ENCODE measurements at regions not wholly inside any gene's neighbourhood (a gene's known extent, or its start where the extent isn't known, plus 50 kb on each side); places are given as distances from the start of the nearest gene placed in this dataset.
A peak's percentile ranks its signal among the peaks of the same experiment; 100 is the strongest.

DNA sequence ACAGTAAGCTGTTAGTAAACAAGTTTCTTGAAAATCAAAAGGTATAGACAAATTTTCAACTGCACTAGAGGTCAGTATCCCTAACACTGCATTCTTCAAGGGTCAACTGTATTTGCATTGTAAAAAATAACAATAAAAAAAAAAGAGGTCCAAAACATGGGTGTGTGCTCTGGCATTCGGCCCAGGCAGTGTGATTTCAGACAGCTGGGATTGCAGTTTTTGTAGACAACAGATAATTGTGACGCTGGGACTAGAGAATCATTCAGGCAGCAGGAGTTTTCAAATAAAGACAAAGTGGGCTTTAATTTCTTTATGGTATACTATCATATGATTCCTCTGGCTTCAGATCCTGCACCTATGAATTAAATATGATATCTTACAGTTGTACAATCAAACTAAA, 543.2 kb upstream of the SEMA3D start:
- TF ChIP-seq EGR1 (IDR thresholded peaks at IDR 0.05) (no peak), ZBTB7A (IDR thresholded peaks at IDR 0.05; ENCODE audit: low read depth) (no peak), YY1 (IDR thresholded peaks at IDR 0.05; ENCODE audit: low read depth) (no peak), CEBPB (IDR thresholded peaks at IDR 0.05) (no peak), TAF1 (IDR thresholded peaks at IDR 0.05; ENCODE audit: low read depth) (no peak), EP300 (IDR thresholded peaks at IDR 0.05; ENCODE audit: borderline replicate concordance) (no peak), FOXM1 (IDR thresholded peaks at IDR 0.05; ENCODE audit: borderline replicate concordance, low read depth) (no peak), RAD21 (IDR thresholded peaks at IDR 0.05; ENCODE audit: low read depth) (no peak), CREB1 (IDR thresholded peaks at IDR 0.05; ENCODE audit: low read depth) (no peak), TEAD4 (IDR thresholded peaks at IDR 0.05) (no peak), TCF12 (IDR thresholded peaks at IDR 0.05; ENCODE audit: low read depth) (no peak), NFIC (IDR thresholded peaks at IDR 0.05) (no peak)
- TF ChIP-seq, protein P1, sequence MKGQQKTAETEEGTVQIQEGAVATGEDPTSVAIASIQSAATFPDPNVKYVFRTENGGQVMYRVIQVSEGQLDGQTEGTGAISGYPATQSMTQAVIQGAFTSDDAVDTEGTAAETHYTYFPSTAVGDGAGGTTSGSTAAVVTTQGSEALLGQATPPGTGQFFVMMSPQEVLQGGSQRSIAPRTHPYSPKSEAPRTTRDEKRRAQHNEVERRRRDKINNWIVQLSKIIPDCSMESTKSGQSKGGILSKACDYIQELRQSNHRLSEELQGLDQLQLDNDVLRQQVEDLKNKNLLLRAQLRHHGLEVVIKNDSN (IDR thresholded peaks at IDR 0.05), result no peak
- TF ChIP-seq, protein P2, sequence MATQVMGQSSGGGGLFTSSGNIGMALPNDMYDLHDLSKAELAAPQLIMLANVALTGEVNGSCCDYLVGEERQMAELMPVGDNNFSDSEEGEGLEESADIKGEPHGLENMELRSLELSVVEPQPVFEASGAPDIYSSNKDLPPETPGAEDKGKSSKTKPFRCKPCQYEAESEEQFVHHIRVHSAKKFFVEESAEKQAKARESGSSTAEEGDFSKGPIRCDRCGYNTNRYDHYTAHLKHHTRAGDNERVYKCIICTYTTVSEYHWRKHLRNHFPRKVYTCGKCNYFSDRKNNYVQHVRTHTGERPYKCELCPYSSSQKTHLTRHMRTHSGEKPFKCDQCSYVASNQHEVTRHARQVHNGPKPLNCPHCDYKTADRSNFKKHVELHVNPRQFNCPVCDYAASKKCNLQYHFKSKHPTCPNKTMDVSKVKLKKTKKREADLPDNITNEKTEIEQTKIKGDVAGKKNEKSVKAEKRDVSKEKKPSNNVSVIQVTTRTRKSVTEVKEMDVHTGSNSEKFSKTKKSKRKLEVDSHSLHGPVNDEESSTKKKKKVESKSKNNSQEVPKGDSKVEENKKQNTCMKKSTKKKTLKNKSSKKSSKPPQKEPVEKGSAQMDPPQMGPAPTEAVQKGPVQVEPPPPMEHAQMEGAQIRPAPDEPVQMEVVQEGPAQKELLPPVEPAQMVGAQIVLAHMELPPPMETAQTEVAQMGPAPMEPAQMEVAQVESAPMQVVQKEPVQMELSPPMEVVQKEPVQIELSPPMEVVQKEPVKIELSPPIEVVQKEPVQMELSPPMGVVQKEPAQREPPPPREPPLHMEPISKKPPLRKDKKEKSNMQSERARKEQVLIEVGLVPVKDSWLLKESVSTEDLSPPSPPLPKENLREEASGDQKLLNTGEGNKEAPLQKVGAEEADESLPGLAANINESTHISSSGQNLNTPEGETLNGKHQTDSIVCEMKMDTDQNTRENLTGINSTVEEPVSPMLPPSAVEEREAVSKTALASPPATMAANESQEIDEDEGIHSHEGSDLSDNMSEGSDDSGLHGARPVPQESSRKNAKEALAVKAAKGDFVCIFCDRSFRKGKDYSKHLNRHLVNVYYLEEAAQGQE (IDR thresholded peaks at IDR 0.05; ENCODE audit: low read depth), result no peak

DNA sequence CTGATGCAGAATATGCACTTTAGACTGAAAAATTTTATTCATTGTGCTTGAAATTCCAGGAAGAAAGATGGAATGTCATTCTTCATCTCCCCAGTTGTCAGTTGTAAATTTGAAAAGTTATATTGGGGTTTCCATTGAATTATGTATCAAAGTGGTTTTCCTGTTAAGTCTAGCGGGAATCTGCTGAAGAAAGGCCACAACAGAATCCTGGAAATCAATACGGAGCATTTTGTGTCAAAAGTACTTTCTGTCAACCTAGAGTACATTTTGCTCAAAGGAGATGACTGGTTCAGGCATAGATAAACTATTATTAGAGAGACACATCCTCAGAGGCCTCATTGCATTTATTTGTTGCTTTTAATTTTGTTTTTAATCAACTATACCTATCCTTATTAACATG, 538.2 kb upstream of the SEMA3D start:
- TF ChIP-seq TAF1 (IDR thresholded peaks at IDR 0.05; ENCODE audit: low read depth), result no peak
- TF ChIP-seq NFIC (IDR thresholded peaks at IDR 0.05), result no peak
- TF ChIP-seq CEBPB (IDR thresholded peaks at IDR 0.05), result no peak
- TF ChIP-seq, protein P2 (IDR thresholded peaks at IDR 0.05; ENCODE audit: low read depth), result no peak
- TF ChIP-seq, protein P1 (IDR thresholded peaks at IDR 0.05), result no peak
- no peak for TF ChIP-seq TEAD4 (IDR thresholded peaks at IDR 0.05)
- TF ChIP-seq CREB1 (IDR thresholded peaks at IDR 0.05; ENCODE audit: low read depth), result no peak
- no peak for TF ChIP-seq RAD21 (IDR thresholded peaks at IDR 0.05; ENCODE audit: low read depth)
- TF ChIP-seq FOXM1 (IDR thresholded peaks at IDR 0.05; ENCODE audit: borderline replicate concordance, low read depth), result no peak
- TF ChIP-seq, protein P3, sequence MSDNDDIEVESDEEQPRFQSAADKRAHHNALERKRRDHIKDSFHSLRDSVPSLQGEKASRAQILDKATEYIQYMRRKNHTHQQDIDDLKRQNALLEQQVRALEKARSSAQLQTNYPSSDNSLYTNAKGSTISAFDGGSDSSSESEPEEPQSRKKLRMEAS (IDR thresholded peaks at IDR 0.05), result no peak
- no peak for TF ChIP-seq ZBTB7A (IDR thresholded peaks at IDR 0.05; ENCODE audit: low read depth)
- no peak for TF ChIP-seq EP300 (IDR thresholded peaks at IDR 0.05; ENCODE audit: borderline replicate concordance)
- no peak for TF ChIP-seq EGR1 (IDR thresholded peaks at IDR 0.05)
- no peak for TF ChIP-seq YY1 (IDR thresholded peaks at IDR 0.05; ENCODE audit: low read depth)
- no peak for TF ChIP-seq TCF12 (IDR thresholded peaks at IDR 0.05; ENCODE audit: low read depth)

DNA sequence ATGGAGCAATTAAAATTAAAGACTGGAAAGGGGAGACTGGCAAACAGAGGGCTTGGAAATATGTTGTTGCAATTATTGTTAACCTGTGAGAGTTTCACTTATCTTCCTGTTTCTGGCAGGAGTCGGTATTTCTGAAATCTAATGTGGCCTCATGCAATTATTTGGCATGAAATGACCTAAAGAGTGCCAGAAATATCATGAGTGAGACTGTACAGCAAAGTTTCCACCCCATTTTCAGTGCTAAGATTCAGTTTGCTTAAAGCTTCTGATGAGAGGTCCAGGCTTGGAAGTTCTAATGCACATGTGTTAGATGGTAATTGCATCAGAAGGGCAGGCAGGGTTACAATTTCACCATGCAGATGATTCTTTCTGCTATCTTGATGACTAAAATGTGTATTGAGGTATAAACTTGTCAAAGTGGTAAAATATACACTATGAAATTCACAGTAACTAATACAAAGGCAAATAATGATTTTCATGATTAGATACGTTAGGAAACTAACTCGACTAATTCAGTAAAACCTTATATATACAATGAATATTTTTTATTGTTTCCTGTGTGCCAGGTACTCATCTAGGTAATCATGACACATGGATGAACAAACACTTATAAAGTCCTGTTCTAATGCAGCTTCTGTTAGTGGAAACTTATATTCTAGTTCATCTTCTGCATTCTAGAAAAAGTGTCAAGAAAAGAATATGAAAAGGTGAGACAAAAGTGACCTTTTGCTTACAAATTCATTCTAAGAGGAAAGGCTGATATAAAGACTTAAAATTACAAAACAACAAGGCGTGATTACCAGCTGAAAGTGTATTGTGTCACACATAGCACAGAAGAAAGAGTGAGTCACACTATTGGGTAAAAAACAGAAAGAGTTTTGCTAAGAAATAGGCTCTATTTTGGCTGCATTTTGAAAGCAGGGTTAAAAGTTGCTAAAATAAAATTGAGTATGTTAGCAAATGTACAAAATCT, 533.4 kb upstream of the SEMA3D start:
- TF ChIP-seq EGR1 (IDR thresholded peaks at IDR 0.05), result no peak
- peak; percentile 46 for TF ChIP-seq NFIC (IDR thresholded peaks at IDR 0.05)

DNA sequence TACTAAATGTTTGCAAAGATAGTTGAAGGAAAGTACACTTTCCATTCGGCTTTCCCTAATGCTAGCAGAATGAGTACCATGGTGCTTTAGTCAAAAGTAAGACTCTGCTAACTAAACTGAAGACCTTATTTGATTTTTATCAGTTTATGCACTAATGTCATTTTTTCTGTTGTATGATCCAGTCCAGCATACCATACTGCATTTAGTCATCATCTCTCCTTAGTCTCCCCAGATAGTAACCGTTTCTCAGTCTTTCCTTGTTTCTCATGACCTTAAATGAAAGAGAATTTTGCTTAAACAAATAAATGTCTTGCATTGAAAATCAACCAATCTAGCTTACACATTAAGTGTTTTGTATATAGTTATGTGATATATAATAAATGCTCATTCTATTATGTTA, 529.5 kb upstream of the SEMA3D start:
- TF ChIP-seq EP300 (IDR thresholded peaks at IDR 0.05; ENCODE audit: borderline replicate concordance), result no peak
- no peak for TF ChIP-seq NFIC (IDR thresholded peaks at IDR 0.05)
- no peak for TF ChIP-seq ZBTB7A (IDR thresholded peaks at IDR 0.05; ENCODE audit: low read depth)
- TF ChIP-seq TAF1 (IDR thresholded peaks at IDR 0.05; ENCODE audit: low read depth), result no peak
- no peak for TF ChIP-seq FOXM1 (IDR thresholded peaks at IDR 0.05; ENCODE audit: borderline replicate concordance, low read depth)
- TF ChIP-seq CREB1 (IDR thresholded peaks at IDR 0.05; ENCODE audit: low read depth), result no peak
- no peak for TF ChIP-seq TCF12 (IDR thresholded peaks at IDR 0.05; ENCODE audit: low read depth)
- no peak for TF ChIP-seq EGR1 (IDR thresholded peaks at IDR 0.05)
- TF ChIP-seq, protein P2 (IDR thresholded peaks at IDR 0.05; ENCODE audit: low read depth), result no peak
- no peak for TF ChIP-seq TEAD4 (IDR thresholded peaks at IDR 0.05)
- no peak for TF ChIP-seq CEBPB (IDR thresholded peaks at IDR 0.05)
- TF ChIP-seq YY1 (IDR thresholded peaks at IDR 0.05; ENCODE audit: low read depth), result no peak
- no peak for TF ChIP-seq RAD21 (IDR thresholded peaks at IDR 0.05; ENCODE audit: low read depth)
- TF ChIP-seq, protein P3 (IDR thresholded peaks at IDR 0.05), result no peak

Data from Ishikawa (cell line).